SK-N-DZ (cell line): ENCODE measurements at regions not wholly inside any gene's neighbourhood (a gene's known extent, or its start where the extent isn't known, plus 50 kb on each side); places are given as distances from the start of the nearest gene placed in this dataset.
"Not testable (repeated sequence)": the region's sequence is repeated elsewhere in the genome, so short reads cannot be mapped to it uniquely, and the experiment has no call there.

Experiments
- DNase-seq: peaks from one replicate; pipeline ENCODE4 v3.0.0-alpha.2; 2015; ENCODE audit warnings: low spot score

DNA sequence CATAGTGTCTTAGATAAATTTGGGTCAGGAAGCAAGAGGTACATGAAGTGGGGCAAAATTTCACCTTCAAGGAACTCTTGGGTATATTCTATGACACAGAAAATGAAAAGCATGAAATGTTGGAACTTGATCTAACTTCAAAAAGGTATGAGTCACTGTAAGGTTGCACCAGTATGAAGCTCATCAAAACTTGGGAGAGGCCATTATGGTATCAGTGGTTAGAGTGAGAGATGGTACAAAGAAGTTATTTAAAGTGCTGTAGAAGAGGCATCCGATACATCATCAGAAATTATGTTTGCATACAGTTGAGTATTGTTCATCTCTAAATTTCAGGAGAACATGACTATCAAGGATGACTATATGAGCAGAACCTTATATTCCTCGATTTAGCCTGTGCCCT lies 302.9 kb upstream of the SUCLG2 start:
- DNase-seq, result no peak

- peak; percentile 18 for DNase-seq
These were observed 293.5 kb upstream of the SUCLG2 start for GRCh38 chr3:67947808-67948508.

DNA sequence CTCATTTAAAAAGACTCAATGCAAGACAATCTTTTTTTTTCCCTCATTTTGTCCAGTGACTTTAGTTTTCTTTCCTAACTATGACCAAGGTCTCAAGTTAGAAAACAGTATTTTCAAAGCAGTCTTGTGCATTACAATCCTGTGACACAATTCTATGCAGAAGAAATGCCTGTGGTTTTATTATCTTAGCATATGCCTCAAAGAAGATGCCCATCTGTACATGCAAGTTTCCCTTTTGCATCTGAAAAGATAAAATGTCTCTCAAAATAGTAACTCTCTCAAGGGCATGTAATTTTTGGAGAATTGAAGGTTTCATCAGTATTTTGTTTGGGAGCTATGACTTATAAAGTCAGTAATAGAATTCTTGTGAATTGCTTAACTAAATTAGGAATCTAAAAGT lies 292.0 kb upstream of the SUCLG2 start:
- DNase-seq, result no peak

DNA sequence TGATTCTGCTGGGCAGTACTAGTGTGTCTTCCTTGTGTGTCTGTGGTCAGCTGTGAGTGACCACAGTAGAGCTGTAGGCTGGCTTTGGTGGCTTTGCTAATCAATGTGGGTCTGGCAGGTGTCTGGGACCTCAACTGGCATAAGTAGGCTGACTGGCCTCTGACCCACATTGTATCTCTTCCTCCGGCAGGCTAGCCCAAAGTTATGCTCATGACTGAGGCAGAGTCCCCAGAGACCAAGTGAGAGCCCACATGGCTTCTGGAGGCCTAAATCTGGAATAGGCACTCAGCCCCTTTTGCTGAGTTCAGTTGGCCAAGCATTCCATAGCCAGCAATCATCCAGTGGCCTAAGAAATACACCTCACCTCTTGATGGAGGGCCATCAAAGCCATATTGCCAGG lies 289.1 kb upstream of the SUCLG2 start:
- no peak for DNase-seq

DNA sequence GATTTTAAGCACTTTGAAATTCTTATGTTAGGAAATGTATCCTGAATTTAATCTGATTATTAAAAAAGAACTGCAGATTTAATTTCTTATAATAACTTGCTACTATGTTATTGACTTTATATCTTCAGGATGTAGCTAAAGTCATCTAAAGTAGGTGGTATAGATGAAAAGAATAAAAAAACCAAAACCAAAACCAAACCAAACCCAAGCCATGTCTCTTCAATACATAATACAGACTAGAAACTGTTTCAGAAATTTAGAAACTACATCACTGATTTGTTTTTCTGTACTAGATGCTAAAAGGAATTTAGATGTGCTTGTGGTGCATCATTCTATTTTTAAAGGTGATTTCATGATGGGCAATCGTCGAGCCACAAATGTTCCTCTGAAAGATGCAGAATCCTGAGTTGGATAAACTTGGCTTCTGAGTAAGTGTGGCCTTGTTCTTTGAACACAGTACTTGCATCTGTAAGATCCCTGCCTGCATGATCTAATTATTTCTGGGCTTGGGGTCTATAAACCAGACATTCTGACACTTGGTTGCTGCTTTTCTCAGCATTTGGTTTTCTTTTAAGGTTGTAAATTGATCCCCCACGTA lies 287.1 kb upstream of the SUCLG2 start:
- no peak for DNase-seq

GRCh38 chr3:67940210-67940952 lies 286.0 kb upstream of the SUCLG2 start:
- no peak for DNase-seq

- no peak for DNase-seq
These were observed 283.2 kb upstream of the SUCLG2 start for GRCh38 chr3:67937498-67938118.

- not testable (repeated sequence) for DNase-seq
These were observed 276.0 kb upstream of the SUCLG2 start for GRCh38 chr3:67930394-67930793.

DNA sequence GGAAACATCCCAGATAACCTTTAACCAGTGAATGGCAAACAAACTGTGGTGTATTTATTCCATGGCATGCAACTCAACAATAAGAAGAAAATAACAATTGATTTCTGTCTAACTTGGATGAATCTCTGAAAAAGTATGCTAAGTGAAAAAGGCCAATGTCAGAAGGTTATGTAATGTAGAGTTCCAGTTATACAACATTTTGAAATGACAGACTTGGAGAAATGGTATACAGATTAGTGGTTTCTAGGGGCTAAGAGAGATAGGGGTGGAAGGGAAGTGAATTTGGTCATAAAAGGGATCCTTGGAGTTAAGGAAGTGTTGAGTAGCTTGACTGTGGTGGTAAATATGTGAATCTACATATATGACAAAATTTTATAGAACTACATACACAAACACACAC lies 269.4 kb upstream of the SUCLG2 start:
- DNase-seq, result no peak

DNA sequence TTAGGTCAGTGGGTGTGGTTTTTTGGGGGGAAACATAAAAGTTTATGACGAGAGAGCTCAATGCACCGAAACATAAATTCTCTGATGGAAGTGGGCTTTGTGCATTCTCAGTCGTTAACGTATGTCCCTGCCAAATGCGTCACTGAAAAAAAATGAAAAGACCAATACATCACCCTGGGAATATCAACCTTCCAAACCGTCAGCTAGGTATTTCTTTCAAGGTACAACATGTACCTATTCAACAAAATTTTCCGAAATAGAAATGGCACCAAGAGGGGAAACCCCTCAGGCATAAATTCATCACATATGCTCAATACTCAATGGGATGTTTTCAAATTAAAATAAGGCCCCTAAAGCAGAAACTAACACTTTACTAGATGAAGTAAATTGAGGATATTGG lies 266.6 kb upstream of the SUCLG2 start:
- no peak for DNase-seq

GRCh38 chr3:67920311-67920710 lies 265.9 kb upstream of the SUCLG2 start:
- no peak for DNase-seq

- DNase-seq, result no peak
These were observed 261.9 kb upstream of the SUCLG2 start for GRCh38 chr3:67916353-67916752.

GRCh38 chr3:67907735-67908134 lies 253.3 kb upstream of the SUCLG2 start:
- DNase-seq, result no peak

DNA sequence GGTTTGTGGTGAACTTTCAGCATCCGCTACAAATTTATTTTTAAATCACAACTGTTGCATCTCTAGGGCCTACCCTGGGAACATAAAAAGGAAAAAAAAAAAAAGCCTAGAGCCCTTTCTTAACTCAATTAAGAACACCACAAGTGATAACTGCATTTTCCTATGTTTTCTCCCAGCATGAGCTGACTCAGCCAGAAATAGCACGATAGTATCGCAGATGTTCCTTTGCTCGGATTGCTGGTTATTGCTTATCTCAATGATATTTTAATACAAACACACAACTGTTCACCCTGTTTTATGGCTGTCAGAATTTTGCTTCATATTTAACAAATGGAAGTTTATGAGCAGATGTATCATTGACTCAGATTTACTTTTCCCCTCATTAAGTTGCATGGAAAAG lies 251.8 kb upstream of the SUCLG2 start:
- no peak for DNase-seq

- DNase-seq, result no peak
These were observed 247.3 kb upstream of the SUCLG2 start for GRCh38 chr3:67901681-67902080.

GRCh38 chr3:67898916-67899315 lies 244.5 kb upstream of the SUCLG2 start:
- DNase-seq, result no peak

DNA sequence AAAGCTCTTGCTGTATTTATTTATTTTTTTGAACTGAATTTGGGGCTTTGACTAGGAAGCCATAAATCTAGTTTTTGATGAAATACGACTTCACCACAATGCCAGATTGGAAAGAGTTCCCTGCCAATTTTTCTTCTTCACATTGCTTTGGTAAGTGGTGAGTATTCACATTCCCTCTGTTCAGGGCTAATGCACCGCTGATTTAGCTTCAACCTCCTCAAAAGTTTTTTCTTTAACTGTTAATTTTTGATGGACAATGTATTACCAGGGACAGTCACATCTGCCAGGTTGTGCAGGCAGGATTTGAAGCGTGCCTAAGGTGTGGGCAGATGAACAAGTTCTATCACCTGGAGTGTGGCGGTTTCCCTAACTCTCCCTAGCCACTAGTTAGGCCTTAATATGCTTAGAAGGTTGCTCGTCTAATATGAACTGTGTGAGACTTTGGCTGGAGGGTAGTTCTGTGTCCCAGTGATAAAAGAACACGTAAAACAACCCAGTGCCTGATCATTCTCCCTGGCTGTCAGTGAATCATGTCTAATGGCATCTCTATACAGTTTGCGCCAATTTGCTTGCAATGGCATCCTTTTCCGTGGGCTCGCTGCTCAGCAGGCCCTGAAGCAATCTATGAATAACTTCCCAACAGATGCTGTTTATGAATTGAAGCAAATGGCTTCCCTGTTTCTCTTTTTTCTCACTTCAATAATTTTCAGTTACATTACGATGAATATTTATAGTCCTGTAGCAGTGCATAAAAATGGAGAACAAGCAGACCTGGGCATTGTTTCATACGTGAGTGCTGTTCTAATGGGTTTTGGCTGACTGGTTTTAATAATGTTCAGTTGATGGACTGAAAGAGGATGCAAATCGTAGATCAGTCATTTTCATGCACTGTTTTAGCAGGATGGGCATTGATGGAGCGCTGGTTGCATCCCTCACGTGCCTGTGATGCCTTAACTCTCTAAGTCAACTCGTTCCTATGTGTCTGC lies 243.2 kb upstream of the SUCLG2 start:
- no peak for DNase-seq

DNA sequence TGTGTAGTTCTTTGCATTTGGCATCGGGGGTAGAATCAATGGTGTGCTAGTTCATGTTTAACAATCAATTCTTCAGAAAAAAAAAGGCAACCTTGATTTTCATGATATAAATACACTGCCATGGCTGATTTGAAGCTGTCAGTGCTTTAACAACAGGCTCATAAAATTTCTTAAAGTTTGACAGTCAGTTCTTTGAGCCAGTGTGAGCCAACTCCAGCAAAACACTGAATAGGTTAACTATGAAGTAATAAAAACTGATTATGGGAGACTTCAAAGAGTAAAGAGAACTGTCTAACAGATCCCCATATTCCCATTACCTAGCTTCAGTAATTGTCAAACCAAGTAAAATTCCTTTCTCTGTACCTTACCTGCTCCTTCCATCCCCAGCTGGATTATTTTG lies 241.7 kb upstream of the SUCLG2 start:
- no peak for DNase-seq

DNA sequence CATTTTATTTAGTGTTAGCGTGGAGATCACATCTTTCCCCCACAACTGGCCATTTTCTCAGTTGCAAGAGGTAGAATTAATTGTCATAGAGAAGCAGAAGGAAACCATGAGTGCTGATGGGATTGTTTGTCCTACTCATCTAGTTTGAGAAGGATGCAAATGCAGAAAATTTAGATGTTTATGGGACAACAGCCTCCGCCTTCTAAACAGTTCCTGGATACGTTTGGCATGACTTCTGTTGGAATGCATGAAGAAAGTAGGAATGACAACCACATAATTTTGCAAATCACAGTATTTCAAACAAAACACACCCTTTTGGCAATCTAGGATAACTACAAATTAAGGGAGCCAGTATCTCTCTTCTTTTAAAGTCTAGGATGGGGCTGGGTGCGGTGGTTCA lies 240.1 kb upstream of the SUCLG2 start:
- DNase-seq, result no peak

GRCh38 chr3:67884345-67884744 lies 229.9 kb upstream of the SUCLG2 start:
- no peak for DNase-seq

GRCh38 chr3:67883766-67884165 lies 229.4 kb upstream of the SUCLG2 start:
- no peak for DNase-seq
